NOMO-1 treated with DMSO at 0.1 percent for 48 hours (cell line): ENCODE measurements at regions not wholly inside any gene's neighbourhood (a gene's known extent, or its start where the extent isn't known, plus 50 kb on each side); places are given as distances from the start of the nearest gene placed in this dataset.

Experiments
- DNase-seq: peaks from one replicate; lab custom pipeline; 2025; ENCODE audit not compliant: unreplicated experiment; lab: John Stamatoyannopoulos, UW

DNA sequence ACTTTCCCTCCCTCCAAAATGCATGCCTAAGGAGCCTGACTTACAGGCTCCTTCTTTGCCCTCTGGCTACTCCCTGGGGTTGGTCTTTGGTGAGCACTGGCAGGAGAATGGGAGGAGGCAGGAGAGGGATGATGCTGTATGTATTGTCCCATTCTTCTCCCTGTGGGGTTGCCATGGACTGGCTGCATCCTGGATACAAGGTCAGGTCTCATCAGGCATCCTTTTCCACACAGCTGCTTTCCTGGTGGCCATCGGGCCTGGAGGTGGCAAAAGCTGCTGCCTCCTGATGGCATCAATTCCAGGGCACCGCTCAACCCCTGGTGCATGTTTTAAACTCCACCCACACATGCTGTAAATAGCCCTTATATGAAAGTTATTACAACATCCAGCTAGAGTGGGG, 257.2 kb downstream of the ETS1 start:
- no peak for DNase-seq

- DNase-seq, result no peak
Measured at GRCh38 chr11:128328955-128329551, 258.3 kb downstream of the ETS1 start.

DNA sequence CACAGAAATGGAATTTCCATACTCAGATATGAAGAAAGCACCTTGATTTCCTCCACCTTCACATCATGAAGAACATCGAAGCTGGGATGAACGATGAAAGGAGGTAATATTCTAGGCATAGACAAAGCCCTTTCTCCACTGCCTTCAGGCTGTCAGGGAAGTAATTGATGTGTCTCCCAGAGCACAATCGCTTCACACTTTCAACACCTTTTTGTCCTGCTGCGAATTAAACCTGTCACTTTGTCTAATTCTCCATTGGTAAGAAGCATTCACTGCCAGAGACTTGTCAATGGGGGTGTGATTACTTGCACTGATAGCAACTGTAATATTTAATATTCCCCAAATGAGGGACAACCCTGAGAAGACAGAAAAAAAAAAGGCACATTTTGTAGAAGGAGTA, 260.1 kb downstream of the ETS1 start:
- DNase-seq, result no peak

GRCh38 chr11:128326791-128327190, 260.6 kb downstream of the ETS1 start:
- no peak for DNase-seq

GRCh38 chr11:128324531-128325141, 262.7 kb downstream of the ETS1 start:
- no peak for DNase-seq

- DNase-seq, result no peak
Measured at GRCh38 chr11:128324051-128324481, 263.3 kb downstream of the ETS1 start.

DNA sequence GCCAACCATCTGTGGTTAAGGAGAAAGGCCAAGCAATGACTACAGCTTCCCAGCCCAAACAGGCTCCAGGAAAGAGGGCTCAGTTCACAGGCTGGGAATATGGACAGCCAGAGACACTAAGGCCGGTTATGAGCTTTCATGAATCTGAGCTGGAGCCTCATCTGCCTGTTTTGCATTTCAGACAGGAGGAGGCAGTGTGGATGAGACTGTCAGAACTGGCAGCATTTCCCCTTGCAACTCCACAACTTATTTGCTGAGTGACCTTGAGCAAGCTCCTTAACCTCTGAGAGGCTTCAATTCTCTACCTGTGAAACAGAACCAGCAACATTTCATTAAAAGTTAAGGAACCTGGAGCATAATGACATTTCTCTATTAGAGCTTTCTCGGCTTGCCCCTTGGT, 264.0 kb downstream of the ETS1 start:
- peak; percentile 7 for DNase-seq

DNA sequence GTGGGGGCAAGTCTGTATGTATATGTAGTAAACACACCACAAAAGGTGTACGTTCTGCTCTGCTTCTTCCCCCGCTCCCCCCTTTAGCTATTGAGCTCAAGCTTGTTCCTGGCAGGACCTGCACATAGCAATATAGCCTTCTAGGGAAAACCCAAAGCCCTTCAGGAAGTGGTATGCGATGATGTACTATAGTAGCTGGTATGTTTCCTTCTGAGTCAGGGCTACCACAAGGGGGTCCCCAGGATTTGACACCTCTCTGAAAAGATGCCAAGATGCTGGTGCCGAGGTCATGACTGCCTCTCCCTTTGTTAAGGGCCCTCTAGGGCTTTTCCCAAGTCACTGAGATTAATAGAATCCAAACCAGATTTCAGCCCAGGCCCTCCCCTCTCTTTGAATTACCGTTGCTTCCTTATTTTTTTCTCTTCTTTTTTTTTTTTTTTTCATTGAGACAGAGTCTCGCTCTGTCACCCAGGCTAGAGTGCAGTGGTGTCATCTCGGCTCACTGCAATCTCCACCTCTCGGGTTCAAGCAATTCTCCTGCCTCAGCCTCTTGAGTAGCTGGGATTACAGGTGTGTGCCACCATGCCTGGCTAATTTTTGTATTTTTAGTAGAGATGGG, 268.4 kb downstream of the ETS1 start:
- no peak for DNase-seq

DNA sequence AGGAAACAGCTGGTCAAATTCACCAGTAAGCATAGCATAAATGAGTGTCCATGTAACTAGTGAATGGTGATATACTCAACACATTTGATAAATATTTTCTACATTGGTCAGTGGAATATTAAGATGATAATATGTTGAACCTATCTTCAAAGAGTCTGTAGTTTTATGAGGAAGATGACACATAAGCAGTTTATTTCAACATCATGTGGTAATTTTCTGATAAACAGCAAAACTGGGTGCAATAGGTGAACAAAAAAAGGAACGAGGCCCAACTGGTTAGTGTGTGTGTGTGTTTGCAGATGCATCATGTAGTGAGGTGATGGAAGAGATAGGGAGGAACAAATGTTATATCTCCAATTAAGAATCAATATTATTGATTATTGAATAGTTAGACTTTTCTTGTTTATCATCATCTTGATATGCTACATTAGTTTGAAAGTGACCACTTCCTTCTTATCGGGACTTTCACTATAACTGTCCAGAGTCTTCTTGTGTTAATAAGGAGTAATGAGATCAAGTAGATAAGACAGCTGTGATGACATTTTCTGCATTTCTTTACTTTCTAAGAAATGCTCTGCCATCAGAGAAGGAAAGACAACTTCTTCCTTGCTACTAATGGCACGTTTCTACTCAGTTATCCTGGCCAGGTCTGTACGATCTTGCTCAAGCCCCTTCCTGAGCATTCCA, 270.7 kb downstream of the ETS1 start:
- peak; percentile 41 for DNase-seq

DNA sequence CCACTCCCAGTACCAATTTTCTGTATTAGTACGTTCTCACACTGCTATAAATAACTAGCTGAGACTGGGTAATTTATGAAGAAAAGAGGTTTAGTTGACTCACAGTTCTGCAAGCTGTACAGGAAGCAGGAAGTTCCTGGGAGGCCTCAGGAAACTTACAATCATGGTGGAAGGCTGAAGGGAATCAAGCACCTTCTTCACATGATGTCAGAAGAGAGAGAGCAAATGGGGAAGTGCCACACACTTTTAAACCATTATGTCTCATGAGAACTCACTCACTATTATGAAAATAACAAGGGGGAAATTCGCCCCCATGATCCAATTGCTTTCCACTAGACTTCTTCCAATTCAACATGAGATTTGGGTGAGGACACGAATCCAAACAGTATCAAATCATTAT, 271.4 kb downstream of the ETS1 start:
- DNase-seq, result no peak

DNA sequence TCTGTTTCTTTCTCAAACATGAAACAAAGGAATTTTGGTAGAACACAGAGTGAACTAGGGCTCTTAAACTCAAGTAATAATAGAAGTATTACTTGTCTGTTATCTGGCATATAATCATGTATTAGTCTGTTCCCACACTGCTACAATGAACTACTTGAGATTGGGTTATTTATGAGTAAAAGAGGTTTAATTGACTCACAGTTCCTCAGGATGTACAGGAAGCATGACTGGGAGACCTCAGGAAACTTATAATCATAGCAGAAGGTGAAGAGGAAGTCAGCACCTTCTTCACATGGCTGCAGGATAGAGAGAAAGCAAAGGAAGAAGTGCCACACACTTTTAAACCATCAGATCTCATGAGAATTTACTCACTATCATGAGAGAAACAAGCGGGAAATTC, 273.4 kb downstream of the ETS1 start:
- no peak for DNase-seq

DNA sequence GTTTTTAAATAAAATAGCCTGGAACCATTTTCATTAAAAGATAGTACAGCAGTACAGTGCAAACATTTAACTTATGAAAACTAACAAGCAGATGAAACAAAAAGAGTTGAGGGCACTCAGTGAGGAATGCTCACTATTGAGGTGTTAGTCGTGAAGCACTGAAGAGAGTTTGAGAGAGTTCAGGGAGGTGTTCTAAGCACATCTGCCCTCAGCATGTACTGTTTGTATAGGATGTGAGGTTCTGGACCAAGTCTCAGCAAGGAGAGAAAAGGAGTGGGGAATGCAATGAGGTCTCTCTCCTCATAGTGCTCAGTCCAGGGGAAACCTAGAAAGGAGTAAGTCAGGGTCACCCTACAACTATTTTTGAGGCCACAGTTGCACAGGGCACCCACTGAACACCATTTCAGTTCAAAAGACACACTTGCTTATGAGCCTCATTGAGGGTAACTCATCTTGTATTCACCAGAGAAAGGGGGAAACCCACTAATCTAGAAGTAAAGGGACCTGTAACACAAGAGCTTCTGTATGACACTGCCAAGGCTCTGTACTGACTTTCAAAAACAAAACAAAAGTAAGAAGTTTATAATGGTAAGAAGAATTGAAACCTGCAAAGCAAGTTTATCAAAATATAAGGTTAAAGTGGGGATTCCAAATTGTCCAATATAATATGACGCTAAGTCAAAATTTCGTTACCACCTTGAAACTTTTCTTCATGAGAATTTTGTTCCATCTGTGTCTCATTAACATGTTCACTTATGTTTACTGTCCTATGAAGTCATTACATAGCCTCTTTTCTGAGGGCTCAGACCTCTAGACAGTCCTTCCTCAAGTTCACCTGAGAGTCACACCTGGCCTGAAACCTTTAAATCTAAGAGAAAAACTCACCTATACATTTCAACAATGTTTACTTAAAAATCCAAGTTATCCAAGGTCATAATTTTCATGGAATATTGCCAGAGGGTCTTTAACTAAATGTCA, 275.3 kb downstream of the ETS1 start:
- no peak for DNase-seq

- no peak for DNase-seq
Measured at GRCh38 chr11:128310676-128311445, 276.5 kb downstream of the ETS1 start.

DNA sequence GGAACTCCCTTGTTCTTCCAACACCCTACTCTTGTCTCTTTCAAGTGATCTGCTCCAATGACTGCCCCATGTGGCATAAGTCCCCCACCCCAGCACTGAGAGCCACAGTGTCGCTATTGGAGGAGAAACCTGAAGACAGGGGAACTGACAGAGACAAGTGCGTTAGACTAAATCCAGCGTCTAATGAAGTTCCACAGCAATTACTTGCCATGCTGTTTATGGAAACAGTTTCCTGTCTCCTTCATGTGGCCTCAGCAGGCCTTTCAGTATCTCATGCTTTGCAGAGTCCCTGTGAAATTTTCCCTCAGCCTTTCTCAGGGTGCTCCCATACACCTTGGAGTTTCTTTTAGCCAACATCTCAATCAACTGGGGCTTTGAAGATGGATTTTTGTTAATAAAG, 277.4 kb downstream of the ETS1 start:
- no peak for DNase-seq

DNA sequence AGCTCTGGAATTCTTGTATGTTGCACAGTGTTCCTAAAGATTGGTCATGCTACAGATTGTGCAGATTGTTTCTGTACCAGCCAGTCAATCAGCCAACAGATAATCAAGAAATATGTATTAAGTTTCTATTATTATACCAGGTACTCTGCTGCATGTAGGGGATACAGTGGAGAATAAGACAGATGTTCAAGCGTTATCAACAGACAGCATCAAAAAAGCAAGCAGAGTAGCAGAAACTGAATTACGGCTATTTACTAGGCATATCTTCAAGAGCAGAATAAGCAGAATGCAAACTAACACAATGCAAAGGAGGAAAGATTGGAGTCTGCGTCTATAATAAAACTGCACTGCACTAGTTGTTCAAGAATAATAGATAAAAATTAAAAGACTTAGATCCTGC, 278.6 kb downstream of the ETS1 start:
- DNase-seq, result no peak

- no peak for DNase-seq
Measured at GRCh38 chr11:128305588-128305987, 281.8 kb downstream of the ETS1 start.

DNA sequence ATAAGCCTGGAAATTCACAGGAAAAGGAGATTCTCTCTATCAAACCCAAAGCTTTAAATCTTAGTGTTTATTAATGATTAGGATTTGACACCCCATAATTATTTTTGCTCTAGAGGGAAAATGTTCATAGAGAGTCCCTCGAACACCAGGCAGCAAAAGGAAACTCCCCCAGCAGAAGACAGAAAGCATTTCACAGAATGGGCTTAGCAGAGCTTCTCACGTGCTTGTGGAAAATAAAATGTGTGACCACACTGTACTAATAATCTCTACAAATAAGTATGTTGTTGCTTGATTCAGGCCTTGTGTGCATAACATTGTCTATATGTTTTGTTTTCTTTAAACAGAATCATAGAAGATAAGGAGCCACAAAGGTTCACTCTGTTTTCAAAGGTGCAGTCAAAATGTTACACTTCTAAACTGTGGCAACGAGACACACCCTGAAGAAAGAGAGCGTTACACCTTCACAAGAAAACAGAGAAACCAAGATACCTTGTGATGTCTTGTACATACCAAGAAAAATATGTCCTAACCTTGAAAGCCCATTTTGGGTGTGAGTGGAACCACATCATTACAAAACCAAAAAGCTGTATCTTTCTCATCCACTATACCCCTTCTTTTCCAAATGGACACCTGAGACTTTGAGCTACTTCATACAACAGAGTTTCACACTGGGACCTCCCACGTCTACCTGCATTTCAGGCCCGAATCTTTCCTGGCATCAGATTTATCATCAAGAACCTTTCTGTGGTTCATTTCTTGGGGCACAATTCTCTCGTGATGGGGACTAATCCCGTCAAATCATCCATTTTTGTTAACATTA, 282.5 kb downstream of the ETS1 start:
- DNase-seq, result no peak

DNA sequence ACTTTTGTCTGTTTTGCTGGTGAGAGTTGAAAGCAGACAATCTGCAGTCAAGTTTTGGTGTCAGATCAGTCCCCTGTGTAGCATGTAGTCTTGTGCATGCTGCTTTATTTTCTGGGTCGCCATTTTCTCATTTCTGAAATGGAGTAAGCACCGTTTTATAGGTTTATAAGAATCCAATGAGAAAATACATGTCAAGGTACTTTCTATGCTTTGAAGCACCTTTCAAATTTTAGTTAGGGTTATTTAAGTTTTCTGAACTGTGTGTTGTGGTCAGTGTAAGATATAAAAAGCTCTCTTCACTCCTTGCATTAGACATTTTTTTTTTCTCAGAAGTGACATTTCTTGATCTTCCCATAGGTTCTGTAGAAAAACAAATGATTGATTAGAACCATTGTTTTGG, 283.2 kb downstream of the ETS1 start:
- no peak for DNase-seq

DNA sequence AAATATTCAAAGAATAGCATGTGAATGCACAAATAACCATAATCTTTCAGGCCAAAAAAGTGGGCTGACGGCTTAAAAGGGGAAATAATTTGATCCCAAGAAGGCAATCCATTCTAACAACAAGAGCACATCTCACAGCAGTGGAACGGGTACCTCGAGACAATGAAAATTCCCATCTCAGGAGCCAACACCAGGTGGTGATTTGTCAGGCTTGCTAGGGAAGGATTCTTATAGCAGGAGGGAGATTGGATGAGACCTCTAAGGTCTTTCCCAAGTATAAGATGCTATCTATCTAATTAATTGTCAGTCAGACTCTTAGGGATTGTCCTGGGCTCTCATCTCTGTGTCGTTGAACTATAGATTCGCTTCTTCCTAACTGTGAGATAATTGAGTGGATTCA, 284.0 kb downstream of the ETS1 start:
- DNase-seq, result no peak
